NCI-H510A treated with DMSO at 0.1 percent for 48 hours (cell line): ENCODE measurements at regions not wholly inside any gene's neighbourhood (a gene's known extent, or its start where the extent isn't known, plus 50 kb on each side); places are given as distances from the start of the nearest gene placed in this dataset.
"Not testable (repeated sequence)": the region's sequence is repeated elsewhere in the genome, so short reads cannot be mapped to it uniquely, and the experiment has no call there.

ENCODE experiments used
- DNase-seq: peaks from one replicate; lab custom pipeline; 2025; lab: John Stamatoyannopoulos, UW

DNA sequence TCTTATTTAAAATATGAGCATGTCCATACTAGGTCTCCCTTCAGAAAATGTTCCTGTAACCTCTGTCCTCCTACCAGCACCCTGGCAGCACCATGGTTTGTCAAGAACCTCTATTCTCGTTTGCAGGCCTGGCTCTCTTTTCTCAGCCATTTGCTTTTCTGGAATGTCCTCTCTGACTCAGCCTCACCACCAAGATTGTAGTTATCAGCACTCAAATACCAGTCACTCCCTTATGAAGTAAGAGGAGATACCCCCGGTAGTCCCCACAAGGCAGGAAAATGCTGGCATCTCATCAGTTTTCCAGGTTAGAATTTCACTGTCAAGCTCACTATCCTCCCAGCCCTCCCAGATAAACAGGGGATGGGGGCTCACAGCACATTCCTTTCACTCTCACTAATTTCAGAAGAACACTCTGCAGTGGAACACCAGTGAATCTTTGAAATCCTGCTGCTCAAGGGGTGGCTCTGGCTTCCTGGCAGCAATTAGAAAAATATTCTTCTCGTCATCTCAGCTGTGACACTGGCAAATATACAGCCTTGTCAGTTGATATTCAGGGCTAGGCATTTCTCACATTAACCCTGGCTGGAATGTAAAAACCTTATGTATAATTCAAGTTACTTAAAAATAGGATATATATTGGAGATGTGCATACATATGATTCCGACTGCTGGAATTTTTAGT lies 129.2 kb downstream of the TBX18 start:
- DNase-seq = no peak

DNA sequence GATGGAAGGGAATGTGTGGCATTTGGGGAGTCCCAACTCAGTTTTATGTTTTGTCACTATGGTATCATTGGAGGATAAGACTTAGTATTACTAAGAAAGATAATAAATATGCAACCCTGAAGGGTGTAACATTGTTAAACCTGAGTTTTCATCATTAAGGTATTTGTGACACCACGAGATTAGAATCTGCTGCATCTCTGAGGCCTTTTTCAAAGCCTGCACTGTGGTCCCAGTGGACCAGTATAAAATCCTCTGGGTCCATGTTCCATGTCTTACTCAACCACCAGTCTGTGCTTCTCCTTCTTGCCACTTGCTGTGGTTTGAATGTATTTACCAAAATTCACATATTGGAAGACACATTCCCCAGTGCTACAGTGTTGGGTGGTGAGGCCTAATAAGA lies 130.6 kb downstream of the TBX18 start:
- DNase-seq = no peak

DNA sequence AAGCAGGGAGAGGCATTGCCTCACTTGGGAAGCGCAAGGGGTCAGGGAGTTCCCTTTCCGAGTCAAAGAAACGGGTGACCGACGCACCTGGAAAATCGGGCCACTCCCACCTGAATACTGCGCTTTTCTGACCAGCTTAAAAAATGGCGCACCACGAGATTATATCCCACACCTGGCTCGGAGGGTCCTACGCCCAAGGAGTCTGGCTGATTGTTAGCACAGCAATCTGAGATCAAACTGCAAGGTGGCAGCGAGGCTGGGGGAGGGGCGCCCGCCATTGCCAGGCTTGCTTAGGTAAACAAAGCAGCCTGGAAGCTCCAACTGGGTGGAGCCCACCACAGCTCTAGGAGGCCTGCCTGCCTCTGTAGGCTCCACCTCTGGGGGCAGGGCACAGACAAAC lies 137.9 kb downstream of the TBX18 start:
- not testable (repeated sequence) for DNase-seq

DNA sequence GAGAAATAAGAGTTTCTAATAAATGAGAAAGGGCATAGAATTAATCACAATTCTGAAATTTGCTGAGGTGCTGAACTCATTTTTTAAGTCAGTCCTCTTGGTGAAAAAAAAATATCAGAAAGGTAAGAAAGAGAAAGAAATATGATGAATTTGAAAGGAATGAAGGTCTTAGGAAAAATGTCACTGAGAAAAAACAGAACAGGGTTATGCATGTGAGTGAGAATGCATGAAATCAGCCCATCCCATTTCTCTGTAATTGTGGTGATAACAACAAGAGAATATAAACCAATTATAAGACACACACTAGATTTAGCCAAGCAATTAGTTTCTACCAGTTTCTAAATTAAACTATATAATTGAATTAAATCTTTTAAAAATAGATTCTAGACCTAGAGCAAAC lies 138.9 kb downstream of the TBX18 start:
- DNase-seq = no peak

DNA sequence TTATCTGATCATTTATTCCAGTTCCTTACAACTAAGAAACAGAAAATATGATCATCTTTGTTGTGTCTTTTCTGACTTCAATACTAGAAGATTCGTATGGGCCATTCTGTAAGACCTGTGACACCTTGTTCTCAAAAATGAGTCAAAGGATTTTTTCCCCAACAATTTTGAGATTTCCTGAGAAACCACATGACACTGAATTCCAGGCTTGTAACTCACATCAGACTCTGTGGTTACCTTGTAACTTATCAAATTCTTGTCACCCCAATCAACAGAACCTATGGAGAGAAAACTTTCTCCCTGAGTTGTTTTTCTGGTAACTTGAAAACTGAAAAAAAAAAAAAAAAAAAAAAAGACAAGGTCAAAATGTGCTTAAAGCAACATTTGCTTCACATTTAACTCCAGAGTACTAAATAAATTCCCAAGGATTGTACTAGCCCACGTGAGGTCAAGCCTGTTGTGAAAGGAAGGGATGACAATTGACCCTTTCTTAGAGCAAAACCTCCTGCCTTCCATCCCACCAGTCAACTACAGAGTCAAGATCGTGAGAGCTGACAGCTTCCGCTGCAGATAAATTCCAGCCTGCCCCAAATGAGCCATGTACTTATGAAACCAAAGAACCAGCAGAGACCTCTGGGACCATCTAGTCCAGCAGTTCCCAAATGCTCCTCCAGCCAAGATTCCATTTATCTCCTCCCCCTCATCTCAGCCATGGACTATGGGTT lies 140.3 kb downstream of the TBX18 start:
- no peak for DNase-seq

DNA sequence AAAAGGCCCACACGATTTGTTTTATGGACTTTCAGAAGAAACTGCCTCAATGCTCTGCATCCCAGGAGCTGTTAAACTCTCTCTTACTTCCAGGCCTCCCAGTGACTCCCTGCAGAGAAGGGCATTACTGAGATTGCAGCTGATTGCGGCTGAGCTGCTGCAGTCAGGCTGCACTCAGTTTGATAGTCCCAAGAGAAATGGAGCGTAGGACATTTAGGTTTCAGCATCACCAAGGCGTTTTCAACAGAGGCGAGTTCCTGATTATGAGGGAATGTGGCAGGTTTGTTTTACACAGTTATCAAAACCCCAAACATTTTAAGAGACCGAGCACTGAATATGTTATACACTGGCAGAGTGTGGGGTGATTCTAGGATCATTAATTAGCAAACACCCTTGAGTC lies 145.6 kb downstream of the TBX18 start:
- DNase-seq = no peak

DNA sequence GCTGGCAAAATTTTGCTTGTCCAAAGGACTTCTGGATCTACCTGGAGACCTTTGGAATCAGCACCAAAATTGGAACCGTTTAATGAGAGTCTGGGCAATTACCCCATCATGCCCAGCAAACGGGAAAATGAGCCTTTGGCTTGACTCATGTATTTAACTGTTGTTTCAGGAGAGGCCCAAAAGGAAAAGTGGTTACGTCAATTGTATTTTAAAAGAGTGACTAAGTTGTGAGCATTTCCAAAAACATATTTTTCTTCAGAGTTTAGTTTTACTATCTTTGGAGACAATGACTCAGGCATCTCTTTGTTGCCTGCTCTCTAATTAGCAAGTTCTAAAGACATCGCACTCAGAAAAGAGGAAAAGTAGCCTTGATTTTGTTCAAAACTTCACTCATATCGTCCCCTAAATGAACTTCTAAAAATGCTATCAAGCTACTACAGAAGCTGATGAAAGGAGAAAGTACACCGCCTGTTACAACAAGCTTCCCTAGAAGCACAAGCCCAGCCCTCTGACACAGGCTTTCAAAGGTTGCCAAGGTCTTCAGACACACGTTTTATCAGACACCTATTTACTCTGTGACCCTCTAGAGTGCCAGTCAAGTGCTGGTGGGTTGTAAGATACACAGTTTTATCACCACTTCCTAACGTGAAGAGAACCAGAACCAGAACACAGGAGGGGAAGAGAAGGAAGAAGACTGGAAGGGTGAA lies 146.2 kb downstream of the TBX18 start:
- DNase-seq = no peak

DNA sequence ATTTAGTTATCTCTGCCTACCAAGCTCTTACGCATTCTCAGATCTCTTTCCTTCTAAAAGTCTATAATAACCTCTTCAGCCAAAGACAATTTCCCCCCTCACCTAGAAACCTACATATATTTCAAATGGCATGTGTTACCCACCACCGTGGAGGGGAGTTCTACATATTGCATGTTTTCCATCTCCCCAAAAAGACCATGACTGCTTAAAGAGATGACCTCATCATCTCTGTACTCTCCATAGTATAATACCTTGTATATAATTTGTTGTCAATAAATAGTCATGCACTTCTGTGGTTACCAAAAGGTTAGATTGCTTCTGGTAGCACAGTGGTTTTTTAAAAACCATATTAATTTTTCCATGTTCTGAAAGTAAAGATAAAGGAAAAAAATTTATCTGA lies 148.4 kb downstream of the TBX18 start:
- DNase-seq = no peak

DNA sequence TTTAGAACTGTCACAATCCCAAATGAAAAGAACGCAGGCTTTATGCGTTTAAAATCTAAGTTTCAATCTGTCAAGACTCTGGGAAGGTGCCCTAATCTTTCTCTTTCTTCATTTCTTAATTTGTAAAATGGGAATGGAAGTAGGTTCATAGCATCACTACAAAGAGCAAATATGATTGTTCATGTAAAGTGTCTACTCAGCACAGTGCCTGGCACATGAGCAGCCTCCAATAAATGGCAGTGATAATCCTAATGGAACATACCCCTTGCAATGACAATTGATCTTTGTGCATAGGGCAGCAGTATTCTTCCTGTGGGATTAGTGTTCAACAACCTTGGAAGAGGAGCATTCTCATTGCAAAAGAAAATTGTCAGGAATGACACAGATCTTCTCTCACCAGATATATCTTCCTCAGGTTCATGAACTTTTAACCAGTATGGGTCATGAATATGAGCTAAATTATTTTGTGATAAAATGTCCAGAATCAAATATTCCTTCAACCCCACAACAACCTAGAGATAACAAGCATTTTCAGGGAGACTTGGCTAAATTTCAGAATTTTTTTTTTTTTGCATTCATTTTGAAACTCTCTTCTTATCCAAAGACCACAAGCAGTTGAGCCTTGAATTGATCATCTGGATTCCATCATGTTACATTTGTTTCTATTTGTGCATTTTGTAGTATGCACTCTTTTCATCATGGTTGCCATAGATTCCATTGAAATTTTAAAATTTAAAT lies 149.1 kb downstream of the TBX18 start:
- no peak for DNase-seq

DNA sequence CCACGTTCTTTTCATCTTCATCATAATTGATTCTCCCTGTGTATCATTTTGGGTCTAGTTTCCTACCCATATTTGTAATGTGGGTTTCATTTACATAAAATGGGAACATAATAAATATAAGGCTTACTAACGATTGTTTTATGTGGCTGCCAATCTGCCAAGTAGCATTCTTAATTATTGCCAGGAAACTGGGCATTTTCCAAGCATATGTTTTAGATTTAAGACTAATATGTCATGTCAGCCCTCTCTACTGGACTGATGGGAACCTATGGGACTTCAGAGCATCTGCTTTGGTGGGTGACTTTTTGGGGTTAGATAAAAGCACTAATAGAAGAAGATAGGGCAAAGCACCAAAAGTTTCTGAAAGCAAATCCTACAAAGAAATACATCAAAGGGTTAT lies 157.5 kb downstream of the TBX18 start:
- no peak for DNase-seq

DNA sequence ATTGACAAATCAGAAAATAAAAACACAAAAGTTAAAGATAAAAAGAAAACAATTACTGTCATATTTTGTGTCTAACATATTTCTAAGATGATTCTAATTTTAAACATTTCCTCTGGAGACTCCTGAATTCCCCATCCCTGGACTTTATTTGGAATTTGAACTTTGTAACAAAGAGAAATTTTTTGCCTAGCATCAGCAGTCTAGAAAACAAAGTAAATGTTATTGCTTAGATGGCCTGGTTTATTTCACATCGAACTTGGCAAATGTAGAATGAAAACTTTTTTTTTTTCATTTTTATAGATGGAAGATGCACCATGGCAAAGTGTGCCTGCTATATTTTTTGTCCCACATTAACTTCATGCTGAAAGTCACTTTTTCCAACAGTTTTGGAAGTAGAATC lies 159.1 kb downstream of the TBX18 start:
- DNase-seq = no peak

DNA sequence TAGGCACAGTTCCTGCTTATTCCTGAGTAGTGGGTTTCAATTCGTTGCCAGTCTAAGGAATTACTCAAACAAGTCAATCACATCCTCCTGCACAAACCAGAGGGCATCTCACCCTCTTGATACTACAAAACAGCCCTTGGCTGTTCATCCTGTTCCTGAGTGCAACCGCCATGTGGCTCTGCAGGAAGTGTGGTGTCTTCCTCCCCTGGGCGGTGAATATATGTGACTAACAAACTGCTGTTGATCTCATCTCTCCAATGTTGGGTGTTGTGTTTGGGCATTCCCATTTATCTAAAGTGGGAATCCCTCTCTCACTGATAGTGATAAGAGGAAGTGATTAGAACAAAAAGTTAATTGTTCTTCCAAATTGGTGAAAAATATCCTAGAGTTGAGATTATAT lies 163.0 kb downstream of the TBX18 start:
- no peak for DNase-seq

DNA sequence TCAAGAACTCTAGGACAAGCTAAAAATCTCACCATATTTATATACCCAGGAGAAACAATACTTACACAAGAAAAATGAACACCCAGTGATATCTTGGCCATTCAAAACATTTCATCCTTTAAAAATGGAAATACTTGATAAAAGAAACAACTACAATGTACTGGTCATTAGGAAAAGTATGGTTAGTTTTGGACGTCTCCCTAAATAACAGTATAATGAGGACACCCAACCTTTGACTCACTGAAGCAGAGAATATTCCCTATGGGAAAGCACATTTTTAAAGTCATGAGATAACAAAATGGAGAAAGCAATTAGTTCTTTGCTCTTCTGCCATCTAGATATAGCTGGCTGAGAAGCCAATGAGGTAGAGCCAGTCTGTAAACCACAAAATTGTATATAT lies 164.4 kb downstream of the TBX18 start:
- no peak for DNase-seq

DNA sequence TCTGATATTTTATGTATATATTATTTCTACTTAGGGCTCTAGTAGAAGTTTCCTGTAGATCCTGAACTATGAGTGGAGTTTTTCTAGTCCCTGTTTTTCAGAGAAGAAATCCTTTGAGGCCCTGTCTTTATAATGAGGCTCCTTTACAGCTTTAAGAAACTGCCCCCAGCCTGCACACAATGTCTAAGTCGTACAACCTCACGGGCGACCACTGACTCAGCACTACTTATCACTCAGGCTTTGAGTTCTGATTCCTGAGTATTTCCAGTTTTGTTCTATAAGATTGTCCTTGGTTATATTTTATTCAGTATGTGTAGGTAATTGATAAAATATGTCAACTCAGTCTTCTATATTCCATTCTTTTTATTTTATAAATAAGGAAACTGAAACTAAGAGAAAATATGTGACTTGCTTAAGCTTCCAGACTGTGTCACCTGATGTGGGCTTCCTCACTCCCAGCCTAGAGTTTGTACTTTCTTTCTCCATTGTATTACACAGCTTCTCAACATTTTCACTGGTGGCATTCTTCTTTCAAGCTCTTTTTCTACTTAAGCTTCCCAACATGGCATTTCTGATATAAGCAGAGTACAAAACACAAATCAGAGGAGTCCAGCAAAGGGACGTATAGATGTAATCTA lies 167.0 kb downstream of the TBX18 start:
- no peak for DNase-seq

DNA sequence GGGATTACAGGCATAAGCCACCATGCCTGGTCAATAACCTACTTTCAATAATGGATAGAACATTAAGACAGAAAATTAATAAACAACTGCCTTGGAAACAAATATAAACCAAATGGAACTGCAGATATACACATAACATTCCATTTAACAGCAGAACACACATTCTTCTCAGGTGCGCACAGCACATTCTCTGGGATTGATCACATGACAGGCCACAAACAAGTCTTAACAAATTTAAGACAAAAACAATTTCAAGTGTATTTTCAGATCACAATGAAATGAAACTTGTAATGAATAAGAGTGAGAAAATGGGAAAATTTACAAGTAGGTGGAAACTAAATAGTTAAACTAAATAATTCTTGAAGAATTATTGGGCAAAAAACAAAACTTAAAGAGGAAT lies 167.9 kb downstream of the TBX18 start:
- no peak for DNase-seq

DNA sequence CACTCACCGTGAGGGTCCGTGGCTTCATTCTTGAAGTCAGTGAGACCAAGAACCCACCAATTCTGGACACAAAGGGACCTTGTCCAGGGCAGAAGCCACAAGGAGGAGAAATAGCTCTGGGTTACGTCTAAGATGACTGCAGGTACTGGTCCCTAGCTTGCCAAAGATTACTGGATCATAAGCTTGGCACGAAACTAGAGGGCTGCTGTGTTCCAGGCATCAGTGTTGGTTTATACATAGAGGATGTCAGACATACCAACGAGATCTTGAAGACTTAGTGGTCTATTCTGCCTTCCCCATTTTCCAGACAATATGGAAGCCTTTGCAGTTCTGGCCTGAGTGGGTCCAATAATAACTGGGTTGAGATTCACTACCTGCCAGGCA lies 175.7 kb downstream of the TBX18 start:
- DNase-seq = no peak

DNA sequence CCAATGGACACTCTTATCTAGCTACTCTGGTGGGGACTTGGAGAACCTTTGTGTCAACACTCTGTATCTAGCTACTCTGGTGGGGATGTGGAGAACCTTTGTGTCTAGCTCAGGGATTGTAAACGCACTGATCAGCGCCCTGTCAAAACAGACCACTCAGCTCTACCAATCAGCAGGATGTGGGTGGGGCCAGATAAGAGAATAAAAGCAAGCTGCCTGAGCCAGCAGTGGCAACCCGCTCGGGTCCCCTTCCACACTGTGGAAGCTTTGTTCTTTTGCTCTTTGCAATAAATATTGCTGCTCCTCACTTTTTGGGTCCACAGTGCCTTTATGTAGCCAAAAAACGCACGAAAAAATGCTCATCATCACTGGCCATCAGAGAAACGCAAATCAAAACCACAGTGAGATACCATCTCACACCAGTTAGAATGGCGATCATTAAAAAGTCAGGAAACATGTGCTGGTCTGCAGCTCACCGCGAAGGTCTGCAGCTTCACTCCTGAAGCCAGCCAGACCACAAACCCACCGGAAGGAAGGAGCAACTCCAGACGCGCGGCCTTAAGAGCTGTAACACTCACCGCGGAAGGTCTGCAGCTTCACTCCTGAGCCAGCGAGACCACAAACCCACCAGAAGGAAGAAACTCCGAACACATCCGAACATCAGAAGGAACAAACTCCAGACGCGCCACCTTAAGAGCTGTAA lies 176.3 kb downstream of the TBX18 start:
- DNase-seq = not testable (repeated sequence)

DNA sequence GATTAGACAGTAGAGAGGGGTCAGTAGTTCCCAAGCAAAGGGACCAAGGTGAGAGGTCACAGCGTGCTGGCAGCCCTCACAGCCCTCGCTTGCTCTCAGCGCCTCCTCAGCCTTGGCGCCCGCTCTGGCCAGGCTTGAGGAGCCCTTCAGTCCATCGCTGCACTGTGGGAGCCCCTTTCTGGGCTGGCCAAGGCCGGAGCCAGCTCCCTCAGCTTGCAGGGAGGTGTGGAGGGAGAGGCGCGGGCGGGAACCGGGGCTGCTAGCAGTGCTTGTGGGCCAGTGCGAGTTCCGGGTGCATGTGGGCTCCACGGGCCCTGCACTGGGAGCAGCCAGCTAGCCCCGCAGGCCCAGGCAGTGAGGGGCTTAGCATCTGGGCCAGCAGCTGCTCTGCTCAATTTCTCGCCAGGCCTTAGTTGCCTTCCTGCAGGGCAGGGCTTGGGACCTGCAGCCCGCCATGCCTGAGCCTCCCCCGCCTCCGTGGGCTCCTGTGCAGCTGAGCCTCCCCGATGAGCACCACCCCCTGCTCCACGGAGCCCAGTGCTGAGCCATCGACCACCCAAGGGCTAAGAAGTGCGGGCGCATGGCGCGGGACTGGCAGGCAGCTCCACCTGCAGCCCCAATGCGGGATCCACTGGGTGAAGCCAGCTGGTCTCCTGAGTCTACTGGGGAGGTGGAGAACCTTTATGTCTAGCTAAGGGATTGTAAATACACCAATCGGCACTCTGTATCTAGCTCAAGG lies 177.0 kb downstream of the TBX18 start:
- not testable (repeated sequence) for DNase-seq

DNA sequence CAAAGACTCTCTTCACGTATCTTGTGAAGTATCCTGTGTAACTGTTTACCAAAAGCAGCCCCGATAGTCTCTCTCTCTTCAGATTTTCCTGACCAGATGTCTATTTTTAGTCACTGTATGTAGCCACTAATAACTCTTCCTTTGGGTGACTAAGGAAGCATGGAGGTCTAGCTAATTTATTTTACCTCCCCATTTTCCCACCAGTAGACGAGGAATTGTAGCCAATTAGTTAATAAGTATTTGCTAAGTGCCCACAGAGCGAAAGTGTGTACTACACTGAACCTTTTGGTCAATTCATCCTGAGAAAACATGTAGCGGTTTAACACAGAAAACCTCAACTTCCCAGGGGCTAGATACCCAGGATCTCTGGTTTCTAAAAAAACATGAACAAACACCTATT lies 180.6 kb downstream of the TBX18 start:
- DNase-seq = no peak

DNA sequence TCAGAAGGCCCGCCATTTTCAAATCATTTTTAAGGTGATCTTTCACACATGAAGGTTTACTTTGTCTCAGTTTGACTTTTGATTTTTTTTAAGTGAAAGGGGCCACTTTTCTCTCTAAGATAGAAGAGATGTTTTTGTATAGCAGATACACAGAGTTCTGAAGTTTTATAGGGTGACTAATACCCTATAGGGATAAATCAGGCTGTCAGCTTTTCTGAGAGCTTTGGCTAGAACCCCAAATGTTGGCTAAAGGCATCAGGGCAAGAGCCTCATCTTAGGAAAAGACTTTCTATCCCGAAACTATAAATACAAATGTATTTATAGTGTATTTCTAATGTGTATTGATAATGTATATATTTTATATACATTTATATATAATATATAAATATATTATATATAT lies 181.4 kb downstream of the TBX18 start:
- DNase-seq = no peak
